ENCODE measurements at regions not wholly inside any gene's neighbourhood (a gene's known extent, or its start where the extent isn't known, plus 50 kb on each side); places are given as distances from the start of the nearest gene placed in this dataset.

DNA sequence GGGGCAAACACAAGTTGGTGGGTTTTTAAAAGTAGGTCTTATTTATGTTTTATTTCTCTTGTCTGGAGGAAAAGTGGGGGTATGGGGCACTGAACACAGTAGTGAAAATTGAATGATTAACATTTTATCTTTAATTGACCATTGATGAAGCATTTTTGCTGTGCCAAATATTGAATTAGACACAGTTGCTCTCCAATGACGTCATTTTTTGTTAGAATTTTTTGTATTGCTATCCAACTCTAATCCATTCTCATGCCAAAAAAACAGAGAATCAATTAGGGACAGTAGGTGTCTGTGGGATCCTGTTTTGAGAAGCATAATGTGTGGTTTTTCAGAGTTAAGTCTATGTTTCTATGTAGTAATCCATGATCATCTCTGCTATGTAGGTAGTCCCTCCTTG, 1032.8 kb downstream of the STPG2 start:
- TF ChIP-seq, protein P1, sequence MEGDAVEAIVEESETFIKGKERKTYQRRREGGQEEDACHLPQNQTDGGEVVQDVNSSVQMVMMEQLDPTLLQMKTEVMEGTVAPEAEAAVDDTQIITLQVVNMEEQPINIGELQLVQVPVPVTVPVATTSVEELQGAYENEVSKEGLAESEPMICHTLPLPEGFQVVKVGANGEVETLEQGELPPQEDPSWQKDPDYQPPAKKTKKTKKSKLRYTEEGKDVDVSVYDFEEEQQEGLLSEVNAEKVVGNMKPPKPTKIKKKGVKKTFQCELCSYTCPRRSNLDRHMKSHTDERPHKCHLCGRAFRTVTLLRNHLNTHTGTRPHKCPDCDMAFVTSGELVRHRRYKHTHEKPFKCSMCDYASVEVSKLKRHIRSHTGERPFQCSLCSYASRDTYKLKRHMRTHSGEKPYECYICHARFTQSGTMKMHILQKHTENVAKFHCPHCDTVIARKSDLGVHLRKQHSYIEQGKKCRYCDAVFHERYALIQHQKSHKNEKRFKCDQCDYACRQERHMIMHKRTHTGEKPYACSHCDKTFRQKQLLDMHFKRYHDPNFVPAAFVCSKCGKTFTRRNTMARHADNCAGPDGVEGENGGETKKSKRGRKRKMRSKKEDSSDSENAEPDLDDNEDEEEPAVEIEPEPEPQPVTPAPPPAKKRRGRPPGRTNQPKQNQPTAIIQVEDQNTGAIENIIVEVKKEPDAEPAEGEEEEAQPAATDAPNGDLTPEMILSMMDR (IDR thresholded peaks at IDR 0.05; ENCODE audit: partially characterized antibody, unreplicated experiment): no peak
- H3K4me1 Mint-ChIP-seq (ENCODE audit: low read depth, unreplicated experiment): no peaks in the 10 kb centered on the region
- H3K27me3 Mint-ChIP-seq (ENCODE audit: unreplicated experiment): no peaks in the 10 kb centered on the region
- no peaks in the 10 kb centered on the region for H3K9me3 Mint-ChIP-seq (ENCODE audit: unreplicated experiment)
- DNase-seq: no peak
- H3K4me3 Mint-ChIP-seq (ENCODE audit: unreplicated experiment): no peak overlapping the region
- no peaks in the 10 kb centered on the region for H3K36me3 Mint-ChIP-seq (ENCODE audit: unreplicated experiment)
- H3K27ac Mint-ChIP-seq (ENCODE audit: unreplicated experiment): no peak overlapping the region

DNA sequence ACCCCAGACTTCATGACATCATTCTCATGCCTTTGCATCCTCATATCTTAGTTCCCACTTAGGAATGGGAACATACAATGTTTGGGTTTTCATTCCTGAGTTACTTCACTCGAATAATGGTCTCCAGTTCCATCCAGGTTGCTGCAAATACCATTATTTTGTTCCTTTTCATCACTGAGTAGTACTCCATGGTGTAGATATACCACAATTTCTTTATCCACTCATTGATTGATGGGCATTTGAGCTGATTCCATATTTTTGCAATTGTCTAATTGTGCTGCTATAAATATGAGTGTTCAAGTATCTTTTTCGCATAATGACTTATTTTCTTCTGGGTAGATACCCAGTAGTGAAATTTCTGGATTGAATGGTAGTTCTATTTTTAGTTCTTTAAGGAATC, 1026.8 kb downstream of the STPG2 start:
- no peak for DNase-seq
- Mint-ChIP-seq H3K4me1 (ENCODE audit: low read depth, unreplicated experiment) (peaks cover 3% of the 10 kb centered on the region), H3K27ac (ENCODE audit: unreplicated experiment) (no peak overlapping the region), H3K9me3 (ENCODE audit: unreplicated experiment) (no peaks in the 10 kb centered on the region), H3K27me3 (ENCODE audit: unreplicated experiment) (no peaks in the 10 kb centered on the region), H3K36me3 (ENCODE audit: unreplicated experiment) (peaks cover 7% of the 10 kb centered on the region), H3K4me3 (ENCODE audit: unreplicated experiment) (no peak overlapping the region)
- TF ChIP-seq, protein P1 (IDR thresholded peaks at IDR 0.05; ENCODE audit: partially characterized antibody, unreplicated experiment): no peak

DNA sequence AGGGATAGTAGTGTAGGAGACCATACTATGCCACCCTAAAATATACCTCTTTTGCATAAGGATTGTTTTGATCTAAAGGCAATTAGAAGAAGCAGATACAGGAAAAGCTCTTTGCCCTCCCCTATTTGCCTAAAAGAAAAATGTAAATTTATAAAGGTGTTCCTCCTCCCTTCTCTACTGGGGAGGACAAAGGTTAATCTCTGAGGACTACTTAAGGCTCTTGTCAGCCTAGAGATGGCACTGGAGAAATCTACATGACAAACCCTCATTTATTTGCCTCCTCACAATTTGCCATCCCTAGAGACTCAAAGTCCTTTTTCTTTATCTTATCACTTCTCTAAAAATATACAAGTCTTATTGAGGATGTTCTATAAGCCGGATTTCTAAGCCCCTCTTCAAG, 1021.8 kb downstream of the STPG2 start:
- no peaks in the 10 kb centered on the region for H3K27me3 Mint-ChIP-seq (ENCODE audit: unreplicated experiment)
- H3K27ac Mint-ChIP-seq (ENCODE audit: unreplicated experiment): no peak overlapping the region
- peaks cover 3% of the 10 kb centered on the region for H3K4me1 Mint-ChIP-seq (ENCODE audit: low read depth, unreplicated experiment)
- TF ChIP-seq, protein P1 (IDR thresholded peaks at IDR 0.05; ENCODE audit: partially characterized antibody, unreplicated experiment): no peak
- H3K9me3 Mint-ChIP-seq (ENCODE audit: unreplicated experiment): peaks cover 5% of the 10 kb centered on the region
- peaks cover 4% of the 10 kb centered on the region for H3K36me3 Mint-ChIP-seq (ENCODE audit: unreplicated experiment)
- DNase-seq: no peak
- no peak overlapping the region for H3K4me3 Mint-ChIP-seq (ENCODE audit: unreplicated experiment)

DNA sequence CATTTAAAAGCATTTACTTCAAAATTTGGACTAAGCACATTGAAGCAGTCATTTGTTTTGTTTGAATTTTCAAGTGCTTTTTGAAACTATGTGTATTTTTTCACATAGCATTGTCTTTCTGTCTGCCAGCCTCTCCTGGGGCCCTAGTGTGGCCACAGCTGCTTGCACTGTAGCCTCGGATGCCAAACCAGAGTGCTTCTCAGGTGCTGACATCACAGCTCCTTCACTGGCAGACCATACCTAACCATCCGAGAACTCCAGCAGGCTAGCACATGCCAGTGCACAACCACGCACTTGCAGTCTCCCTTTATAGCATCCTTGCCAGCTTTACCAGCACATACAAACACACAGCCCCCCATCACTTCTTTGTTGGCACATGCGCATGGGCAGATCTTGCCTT, 1019.7 kb downstream of the STPG2 start:
- peaks cover 3% of the 10 kb centered on the region for H3K4me1 Mint-ChIP-seq (ENCODE audit: low read depth, unreplicated experiment)
- no peaks in the 10 kb centered on the region for H3K27me3 Mint-ChIP-seq (ENCODE audit: unreplicated experiment)
- no peaks in the 10 kb centered on the region for H3K36me3 Mint-ChIP-seq (ENCODE audit: unreplicated experiment)
- TF ChIP-seq, protein P1 (IDR thresholded peaks at IDR 0.05; ENCODE audit: partially characterized antibody, unreplicated experiment): no peak
- DNase-seq: peak; percentile 26
- peak overlapping the region; percentile 7 for H3K27ac Mint-ChIP-seq (ENCODE audit: unreplicated experiment)
- H3K9me3 Mint-ChIP-seq (ENCODE audit: unreplicated experiment): peaks cover 5% of the 10 kb centered on the region
- H3K4me3 Mint-ChIP-seq (ENCODE audit: unreplicated experiment): no peak overlapping the region

DNA sequence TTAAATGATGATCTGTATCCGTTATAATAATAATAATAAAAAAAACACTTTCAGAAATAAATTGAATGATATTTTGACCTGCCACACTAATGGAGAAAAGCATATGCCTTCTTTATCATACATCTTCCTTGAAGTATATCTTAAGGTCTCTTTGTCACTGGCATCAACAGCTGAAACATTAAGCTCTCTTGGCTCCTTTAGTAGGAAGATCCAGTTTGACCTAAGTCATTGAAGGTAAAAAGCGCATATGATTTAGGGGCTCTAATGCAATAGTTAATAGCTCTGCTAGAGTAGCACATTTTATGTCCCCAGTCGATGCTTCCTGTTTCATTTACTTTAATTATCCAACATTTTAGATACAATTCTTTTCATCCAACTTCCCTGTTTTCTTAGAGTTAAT, 1010.8 kb downstream of the STPG2 start:
- no peak overlapping the region for H3K27ac Mint-ChIP-seq (ENCODE audit: unreplicated experiment)
- no peak overlapping the region for H3K4me3 Mint-ChIP-seq (ENCODE audit: unreplicated experiment)
- no peaks in the 10 kb centered on the region for H3K9me3 Mint-ChIP-seq (ENCODE audit: unreplicated experiment)
- no peaks in the 10 kb centered on the region for H3K27me3 Mint-ChIP-seq (ENCODE audit: unreplicated experiment)
- DNase-seq: no peak
- TF ChIP-seq, protein P1 (IDR thresholded peaks at IDR 0.05; ENCODE audit: partially characterized antibody, unreplicated experiment): no peak
- peaks cover 2% of the 10 kb centered on the region for H3K4me1 Mint-ChIP-seq (ENCODE audit: low read depth, unreplicated experiment)
- peaks cover 3% of the 10 kb centered on the region for H3K36me3 Mint-ChIP-seq (ENCODE audit: unreplicated experiment)

Measured in glutamatergic neuron (in vitro differentiated cells).